GM21423 (cell line): ENCODE measurements at regions not wholly inside any gene's neighbourhood (a gene's known extent, or its start where the extent isn't known, plus 50 kb on each side); places are given as distances from the start of the nearest gene placed in this dataset.
"Not testable (repeated sequence)": the region's sequence is repeated elsewhere in the genome, so short reads cannot be mapped to it uniquely, and the experiment has no call there.

Experiments
- ATAC-seq: cut with Tn5 transposase; IDR thresholded peaks from one replicate; pipeline ENCODE4 v1.9.1; 2021; ENCODE audit warnings: mild to moderate bottlenecking, moderate library complexity; ENCODE audit not compliant: unreplicated experiment

DNA sequence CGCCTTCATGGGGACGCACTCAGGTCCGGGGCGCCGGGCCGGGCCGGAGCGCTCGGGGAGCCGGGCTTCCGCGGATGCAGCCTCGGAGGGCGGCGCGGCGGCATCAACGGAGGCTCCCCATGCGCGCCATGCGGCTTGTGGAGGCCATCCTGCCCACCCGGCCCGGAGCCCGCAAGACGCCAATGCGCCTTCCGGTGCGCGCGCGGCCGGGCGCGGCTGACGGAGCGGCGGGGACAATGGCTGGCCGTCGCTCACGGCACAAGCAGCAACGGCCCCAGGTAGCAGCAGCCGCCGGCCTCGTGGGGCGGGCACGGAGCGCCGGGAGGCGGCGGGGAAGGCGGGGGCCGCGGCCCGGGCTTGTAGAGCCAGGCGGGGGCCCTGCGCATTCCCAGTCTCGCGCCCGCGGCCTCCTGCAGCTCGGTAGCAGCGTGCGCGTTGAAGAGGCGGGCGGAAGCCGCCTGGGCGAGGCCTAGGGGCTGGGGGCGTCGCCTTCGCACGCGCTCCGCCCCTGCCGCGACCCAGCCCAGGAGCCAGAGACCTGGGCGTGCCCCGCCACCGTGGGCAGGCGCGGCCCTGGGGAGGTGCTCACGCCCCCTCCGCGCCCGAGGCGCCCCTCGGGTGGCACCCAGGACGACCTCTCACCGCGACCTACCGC lies 168.6 kb upstream of the PRKX start:
- ATAC-seq = peak; percentile 97

DNA sequence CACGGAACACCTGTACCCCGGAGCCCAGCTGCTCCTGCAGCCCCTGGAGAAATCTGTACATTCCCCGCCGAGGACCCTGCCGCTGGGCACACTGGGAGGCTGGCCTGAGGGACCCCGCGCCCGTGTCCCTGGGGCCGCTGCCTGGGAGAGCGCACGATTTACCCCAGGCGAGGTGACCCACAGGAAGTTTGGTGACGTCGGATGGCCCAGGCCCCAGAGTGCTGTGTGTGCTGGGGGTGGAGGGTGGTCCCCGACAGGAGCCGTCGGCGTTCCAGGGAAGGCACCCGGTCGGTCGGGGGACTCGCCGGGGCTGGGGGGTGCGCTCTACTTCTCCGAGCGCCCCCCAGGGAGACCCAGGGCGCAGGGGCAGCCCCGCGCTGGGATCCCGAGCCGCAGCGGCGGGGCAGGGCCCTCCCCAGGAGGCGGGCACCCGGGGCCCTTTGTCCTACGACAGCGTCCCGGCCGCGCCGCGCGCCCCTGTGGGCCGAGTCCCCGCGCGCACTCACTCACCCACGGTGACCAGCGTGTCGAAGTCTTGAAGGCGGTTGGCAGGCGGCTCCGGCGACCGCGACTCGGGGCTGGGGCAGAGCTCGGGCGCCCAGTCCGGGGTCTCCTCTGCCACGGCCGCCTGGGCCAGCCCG lies 167.9 kb upstream of the PRKX start:
- ATAC-seq = not testable (repeated sequence)

DNA sequence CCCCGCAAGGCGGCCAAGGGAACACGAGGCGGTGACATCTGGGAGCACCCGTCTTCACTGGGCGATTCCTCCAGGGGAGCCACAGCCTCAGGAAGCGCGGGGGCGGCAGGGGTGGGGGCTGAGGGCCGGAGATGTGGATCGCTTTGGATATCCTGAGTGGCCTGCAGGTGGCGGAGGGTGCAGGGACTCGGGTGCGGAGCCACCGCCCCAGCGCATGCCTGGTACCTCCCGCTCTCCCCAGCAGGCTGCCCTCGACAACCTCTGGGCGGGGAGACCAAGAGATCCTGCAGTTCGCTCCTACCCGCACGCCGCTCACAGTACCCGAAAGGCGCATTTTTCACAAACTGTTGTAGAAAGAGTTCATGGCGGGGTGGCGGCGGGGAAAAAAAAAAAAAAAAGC lies 162.9 kb upstream of the PRKX start:
- ATAC-seq = not testable (repeated sequence)

DNA sequence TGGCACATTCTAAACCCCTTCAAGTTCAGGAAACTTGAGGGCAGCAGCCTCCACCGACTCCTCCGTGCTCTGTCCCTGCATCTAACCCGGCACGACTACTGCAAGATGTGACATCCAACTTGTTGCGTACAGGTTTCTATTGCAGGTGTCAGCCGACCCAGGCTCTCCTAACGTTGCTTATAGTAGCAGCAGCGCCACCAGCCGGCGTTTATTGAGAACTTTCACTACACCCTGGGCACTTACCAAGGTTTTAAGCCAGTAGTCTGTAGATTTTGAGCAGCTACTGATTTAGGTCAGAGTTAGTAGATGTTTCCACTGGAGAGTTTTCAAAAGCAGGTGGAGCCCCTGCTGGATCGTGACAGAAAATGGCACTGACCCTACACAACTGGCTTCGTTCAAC lies 162.2 kb upstream of the PRKX start:
- not testable (repeated sequence) for ATAC-seq

DNA sequence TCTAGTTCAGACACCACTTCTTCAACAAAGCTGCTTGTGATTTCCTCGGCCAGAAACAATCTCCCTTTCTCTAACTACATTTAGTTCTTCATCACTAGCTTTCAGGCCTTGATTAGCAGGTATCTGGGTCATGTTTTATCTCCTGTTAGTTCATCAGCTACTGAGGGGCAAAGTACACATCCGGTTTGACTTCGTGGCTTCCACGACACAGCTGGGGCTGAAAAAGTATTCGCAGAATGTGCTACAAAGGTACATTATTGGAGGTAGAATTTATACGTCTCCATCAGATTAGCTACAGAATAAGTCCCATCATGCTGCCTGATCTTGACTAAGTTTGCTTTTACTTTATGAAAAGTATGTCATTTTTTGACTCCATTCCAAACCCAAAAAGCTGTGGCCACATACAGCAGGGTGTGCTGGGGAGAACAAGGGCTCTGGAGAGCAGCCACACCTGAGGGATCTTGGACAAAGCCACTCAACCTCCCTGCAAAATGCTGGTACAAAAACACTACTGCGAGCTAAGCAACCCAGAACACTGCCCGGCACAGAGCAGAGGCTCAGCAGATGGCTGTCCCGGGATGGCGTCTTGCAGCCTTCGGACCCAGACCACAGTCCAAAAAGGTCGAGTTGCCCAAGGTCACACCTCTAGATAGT lies 158.9 kb upstream of the PRKX start:
- not testable (repeated sequence) for ATAC-seq

DNA sequence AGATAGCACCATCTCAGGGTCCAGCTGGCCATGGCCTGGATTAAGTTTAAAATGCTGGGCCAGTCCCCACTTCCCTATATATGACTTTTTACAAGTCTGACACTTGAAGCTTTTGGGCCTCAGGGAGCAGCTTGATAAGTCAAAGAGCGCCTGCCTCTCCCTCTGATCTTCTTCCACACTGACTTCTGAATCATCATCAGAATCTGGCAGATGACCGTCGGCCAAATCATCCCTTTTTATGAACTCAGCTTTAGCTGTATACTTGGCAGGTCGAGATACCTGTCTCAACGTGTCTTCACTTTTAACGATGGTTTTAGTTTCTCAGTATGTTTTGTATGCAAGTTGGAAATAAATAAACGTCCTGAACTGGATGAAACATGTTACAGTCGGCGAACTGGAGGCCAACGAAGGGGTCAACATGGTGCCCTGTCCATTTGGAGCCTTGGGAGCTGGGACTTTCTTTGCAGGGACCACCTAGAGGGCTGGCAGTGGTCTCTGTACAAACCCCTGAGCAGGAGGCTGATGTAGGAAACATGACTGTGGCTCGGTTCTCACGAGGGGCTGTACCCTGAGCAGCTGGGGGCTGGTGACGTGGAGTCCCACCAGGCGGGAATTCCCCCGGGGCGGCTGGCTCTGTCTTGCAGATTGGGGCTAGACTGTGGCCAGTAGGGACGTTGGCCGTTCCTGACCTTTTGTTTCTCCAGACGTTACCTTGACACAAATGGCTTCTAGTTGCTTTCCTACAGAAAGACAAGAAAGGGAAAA lies 153.8 kb upstream of the PRKX start:
- not testable (repeated sequence) for ATAC-seq

DNA sequence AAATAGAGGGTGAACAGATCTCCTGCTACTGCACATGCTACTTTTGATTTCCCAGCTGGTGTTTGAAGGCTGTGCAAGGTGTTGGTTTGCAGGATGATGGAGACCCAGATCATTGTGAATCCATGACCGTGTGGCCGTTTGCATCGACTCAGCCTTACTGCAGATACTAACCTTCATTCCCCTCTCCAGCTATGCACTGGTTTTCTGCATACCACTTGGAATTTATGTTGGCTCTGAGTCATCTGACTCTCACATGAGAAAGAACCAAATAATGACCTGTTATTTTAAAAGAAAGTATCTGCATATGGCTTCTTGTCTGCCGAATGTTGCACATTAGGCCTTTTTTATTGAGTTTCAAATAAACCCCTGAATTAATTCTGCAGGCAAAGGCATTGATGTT lies 144.9 kb upstream of the PRKX start:
- not testable (repeated sequence) for ATAC-seq

DNA sequence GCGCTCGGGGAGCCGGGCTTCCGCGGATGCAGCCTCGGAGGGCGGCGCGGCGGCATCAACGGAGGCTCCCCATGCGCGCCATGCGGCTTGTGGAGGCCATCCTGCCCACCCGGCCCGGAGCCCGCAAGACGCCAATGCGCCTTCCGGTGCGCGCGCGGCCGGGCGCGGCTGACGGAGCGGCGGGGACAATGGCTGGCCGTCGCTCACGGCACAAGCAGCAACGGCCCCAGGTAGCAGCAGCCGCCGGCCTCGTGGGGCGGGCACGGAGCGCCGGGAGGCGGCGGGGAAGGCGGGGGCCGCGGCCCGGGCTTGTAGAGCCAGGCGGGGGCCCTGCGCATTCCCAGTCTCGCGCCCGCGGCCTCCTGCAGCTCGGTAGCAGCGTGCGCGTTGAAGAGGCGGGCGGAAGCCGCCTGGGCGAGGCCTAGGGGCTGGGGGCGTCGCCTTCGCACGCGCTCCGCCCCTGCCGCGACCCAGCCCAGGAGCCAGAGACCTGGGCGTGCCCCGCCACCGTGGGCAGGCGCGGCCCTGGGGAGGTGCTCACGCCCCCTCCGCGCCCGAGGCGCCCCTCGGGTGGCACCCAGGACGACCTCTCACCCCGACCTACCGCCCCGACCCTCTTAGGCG lies 130.2 kb upstream of the PRKX start:
- ATAC-seq = peak; percentile 93

DNA sequence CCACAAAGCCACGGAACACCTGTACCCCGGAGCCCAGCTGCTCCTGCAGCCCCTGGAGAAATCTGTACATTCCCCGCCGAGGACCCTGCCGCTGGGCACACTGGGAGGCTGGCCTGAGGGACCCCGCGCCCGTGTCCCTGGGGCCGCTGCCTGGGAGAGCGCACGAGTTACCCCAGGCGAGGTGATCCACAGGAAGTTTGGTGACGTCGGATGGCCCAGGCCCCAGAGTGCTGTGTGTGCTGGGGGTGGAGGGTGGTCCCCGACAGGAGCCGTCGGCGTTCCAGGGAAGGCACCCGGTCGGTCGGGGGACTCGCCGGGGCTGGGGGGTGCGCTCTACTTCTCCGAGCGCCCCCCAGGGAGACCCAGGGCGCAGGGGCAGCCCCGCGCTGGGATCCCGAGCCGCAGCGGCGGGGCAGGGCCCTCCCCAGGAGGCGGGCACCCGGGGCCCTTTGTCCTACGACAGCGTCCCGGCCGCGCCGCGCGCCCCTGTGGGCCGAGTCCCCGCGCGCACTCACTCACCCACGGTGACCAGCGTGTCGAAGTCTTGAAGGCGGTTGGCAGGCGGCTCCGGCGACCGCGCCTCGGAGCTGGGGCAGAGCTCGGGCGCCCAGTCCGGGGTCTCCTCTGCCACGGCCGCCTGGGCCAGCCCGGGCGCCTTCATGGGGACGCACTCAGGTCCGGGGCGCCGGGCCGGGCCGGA lies 129.5 kb upstream of the PRKX start:
- peak; percentile 83 for ATAC-seq

DNA sequence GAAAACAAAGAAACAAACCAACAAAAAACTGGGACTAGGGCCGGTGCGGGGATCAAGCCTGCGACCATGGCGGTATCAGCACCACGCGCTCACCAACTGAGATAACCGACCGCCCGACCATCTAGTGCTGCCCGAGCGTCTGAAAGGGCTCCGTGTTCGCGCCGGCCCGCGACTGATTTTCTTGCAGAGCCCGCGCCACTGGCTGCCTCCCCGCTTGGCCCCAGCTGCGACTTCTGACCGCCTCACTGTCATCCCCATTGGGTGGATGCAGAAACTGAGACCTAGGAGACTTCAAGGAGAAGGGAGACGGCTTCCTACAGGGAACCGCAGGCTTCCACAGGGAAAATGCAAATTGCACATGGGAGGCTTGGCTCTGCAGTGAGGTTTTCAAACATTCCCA lies 125.3 kb upstream of the PRKX start:
- not testable (repeated sequence) for ATAC-seq

DNA sequence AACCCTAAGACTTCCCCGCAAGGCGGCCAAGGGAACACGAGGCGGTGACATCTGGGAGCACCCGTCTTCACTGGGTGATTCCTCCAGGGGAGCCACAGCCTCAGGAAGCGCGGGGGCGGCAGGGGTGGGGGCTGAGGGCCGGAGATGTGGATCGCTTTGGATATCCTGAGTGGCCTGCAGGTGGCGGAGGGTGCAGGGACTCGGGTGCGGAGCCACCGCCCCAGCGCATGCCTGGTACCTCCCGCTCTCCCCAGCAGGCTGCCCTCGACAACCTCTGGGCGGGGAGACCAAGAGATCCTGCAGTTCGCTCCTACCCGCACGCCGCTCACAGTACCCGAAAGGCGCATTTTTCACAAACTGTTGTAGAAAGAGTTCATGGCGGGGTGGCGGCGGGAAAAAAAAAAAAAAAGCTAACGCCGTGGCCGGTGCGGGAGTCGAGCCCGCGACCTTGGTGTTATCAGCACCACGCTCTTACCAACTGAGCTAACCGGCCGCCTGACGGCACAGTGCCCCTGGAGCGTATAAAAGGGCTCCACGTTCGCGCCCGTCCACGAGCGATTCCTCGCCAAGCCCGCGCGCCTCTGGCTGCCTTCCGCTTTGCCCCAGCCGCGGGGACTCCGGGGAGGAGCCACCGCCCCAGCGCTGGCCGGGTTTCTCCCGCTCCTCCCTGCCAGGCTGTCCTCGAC lies 124.7 kb upstream of the PRKX start:
- not testable (repeated sequence) for ATAC-seq

DNA sequence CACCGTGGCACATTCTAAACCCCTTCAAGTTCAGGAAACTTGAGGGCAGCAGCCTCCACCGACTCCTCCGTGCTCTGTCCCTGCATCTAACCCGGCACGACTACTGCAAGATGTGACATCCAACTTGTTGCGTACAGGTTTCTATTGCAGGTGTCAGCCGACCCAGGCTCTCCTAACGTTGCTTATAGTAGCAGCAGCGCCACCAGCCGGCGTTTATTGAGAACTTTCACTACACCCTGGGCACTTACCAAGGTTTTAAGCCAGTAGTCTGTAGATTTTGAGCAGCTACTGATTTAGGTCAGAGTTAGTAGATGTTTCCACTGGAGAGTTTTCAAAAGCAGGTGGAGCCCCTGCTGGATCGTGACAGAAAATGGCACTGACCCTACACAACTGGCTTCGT lies 123.8 kb upstream of the PRKX start:
- ATAC-seq = not testable (repeated sequence)

DNA sequence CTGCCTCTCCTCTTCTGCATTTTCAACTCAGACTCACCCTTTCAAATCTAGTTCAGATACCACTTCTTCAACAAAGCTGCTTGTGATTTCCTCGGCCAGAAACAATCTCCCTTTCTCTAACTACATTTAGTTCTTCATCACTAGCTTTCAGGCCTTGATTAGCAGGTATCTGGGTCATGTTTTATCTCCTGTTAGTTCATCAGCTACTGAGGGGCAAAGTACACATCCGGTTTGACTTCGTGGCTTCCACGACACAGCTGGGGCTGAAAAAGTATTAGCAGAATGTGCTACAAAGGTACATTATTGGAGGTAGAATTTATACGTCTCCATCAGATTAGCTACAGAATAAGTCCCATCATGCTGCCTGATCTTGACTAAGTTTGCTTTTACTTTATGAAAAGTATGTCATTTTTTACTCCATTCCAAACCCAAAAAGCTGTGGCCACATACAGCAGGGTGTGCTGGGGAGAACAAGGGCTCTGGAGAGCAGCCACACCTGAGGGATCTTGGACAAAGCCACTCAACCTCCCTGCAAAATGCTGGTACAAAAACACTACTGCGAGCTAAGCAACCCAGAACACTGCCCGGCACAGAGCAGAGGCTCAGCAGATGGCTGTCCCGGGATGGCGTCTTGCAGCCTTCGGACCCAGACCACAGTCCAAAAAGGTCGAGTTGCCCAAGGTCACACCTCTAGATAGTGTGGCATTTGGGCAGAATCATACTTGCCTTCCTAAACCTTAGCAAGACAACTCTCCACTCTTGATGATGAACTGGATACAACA lies 120.5 kb upstream of the PRKX start:
- not testable (repeated sequence) for ATAC-seq

DNA sequence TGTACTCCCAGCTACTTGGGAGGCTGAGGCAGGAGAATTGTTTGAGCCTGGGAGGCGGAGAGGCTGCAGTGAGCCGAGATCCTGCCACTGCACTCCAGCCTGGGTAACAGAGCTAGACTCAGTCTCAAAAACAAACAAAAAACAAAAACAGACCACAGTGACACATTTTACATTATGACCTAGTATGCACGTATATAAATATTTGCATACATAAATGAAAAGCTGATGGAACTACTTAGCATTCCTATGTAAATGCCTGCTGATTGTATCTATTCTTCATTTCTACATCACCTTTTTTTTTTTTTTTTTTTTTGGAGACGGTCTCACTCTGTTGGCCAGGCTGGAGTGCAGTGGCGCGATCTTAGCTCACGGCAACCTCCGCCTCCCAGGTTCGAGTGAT lies 116.6 kb upstream of the PRKX start:
- not testable (repeated sequence) for ATAC-seq

DNA sequence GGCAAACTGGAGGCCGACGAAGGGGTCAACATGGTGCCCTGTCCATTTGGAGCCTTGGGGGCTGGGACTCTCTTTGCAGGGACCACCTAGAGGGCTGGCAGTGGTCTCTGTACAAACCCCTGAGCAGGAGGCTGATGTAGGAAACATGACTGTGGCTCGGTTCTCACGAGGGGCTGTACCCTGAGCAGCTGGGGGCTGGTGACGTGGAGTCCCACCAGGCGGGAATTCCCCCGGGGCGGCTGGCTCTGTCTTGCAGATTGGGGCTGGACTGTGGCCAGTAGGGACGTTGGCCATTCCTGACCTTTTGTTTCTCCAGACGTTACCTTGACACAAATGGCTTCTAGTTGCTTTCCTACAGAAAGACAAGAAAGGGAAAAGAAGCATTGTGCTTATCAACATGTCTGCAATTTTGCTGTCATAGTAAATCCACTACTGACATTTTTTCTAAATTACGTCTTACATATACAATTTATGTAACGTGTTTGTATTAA lies 115.6 kb upstream of the PRKX start:
- not testable (repeated sequence) for ATAC-seq

DNA sequence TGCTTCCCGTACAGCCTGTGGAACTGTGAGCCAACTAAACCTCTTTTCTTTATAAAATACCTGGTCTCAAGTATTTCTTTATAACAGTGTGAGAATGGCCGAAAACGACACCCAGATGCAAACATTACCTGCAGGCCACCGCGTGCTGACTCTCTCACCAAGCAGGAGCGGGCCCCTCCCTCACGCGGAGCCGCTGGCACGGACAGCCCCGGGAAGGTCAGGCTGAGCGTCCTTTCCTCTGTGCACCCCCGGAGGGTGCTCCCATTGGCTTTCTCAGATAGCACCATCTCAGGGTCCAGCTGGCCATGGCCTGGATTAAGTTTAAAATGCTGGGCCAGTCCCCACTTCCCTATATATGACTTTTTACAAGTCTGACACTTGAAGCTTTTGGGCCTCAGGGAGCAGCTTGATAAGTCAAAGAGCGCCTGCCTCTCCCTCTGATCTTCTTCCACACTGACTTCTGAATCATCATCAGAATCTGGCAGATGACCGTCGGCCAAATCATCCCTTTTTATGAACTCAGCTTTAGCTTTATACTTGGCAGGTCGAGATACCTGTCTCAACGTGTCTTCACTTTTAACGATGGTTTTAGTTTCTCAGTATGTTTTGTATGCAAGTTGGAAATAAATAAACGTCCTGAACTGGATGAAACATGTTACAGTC lies 115.1 kb upstream of the PRKX start:
- not testable (repeated sequence) for ATAC-seq

DNA sequence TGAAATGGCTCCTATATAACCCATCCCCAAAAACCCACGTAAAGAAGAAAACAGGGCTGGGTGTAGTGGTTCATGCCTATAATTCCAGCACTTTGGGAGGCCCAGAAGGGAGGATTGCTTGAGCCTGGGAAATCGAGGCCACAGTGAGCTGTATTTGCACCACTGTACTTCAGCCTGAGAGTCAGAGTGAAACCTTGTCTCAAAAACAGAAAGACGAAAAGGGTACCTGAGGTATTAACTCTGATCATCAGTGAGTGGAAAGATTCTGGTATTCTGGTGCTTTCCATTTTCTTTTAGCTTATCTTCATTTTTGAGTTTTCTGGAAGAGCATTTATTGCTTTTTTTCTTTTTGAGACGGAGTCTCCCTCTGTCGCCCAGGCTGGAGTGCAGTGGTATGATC lies 110.6 kb upstream of the PRKX start:
- not testable (repeated sequence) for ATAC-seq

DNA sequence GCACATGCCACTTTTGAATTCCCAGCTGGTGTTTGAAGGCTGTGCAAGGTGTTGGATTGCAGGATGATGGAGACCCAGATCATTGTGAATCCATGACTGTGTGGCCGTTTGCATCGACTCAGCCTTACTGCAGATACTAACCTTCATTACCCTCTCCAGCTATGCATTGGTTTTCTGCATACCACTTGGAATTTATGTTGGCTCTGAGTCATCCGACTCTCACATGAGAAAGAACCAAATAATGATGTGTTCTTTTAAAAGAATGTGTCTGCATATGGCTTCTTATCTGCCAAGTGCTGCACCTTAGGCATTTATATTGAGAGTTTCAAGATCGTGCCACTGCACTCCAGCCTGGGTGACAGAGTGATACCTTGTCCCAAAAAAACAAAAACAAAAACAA lies 106.7 kb upstream of the PRKX start:
- ATAC-seq = no peak
